A549 (cell line): ENCODE measurements at regions not wholly inside any gene's neighbourhood (a gene's known extent, or its start where the extent isn't known, plus 50 kb on each side); places are given as distances from the start of the nearest gene placed in this dataset.

ENCODE experiments used
- HOXB13 ChIP-seq: fragments of 250-450 bp; sonication (Bioruptor Pico); IDR thresholded peaks from 2 replicates; pipeline ENCODE4 v1.5.0; 2020; ENCODE audit warnings: low read depth, mild to moderate bottlenecking, moderate library complexity
- KDM1A ChIP-seq: fragments of 200-600 bp; sonication (generic); IDR thresholded peaks from 2 replicates; pipeline ENCODE4 v1.6.1; 2016; ENCODE audit warnings: low read depth, mild to moderate bottlenecking
- MAZ ChIP-seq: fragments of 150-350 bp; IDR thresholded peaks from 2 replicates; pipeline ENCODE4 v1.6.1; 2014; ENCODE audit warnings: antibody characterized with exemption, low read depth, low read length, borderline replicate concordance
- NR3C1 ChIP-seq: fragments of >200 bp; sonication (Bioruptor Twin); formaldehyde crosslinking; IDR thresholded peaks from 3 replicates; pipeline ENCODE4 v1.6.1; 2017
- POLR2A ChIP-seq: IDR thresholded peaks from 2 replicates; pipeline ENCODE4 v1.6.1; 2012; ENCODE audit warnings: mild to moderate bottlenecking, low read length
- RCOR1 ChIP-seq: fragments of 150-350 bp; IDR thresholded peaks from 2 replicates; pipeline ENCODE4 v1.6.1; 2014; ENCODE audit warnings: antibody characterized with exemption, low read length, low read depth
- RFX5 ChIP-seq: fragments of 450-650 bp; IDR thresholded peaks from 2 replicates; pipeline ENCODE4 v1.7.1; 2014; ENCODE audit warnings: antibody characterized with exemption, mild to moderate bottlenecking, moderate library complexity
- TF ChIP-seq, protein P1 (sequence below): fragments of >200 bp; sonication (Bioruptor Twin); formaldehyde crosslinking; IDR thresholded peaks from 3 replicates; pipeline ENCODE4 v1.5.1; 2016
- TF ChIP-seq, protein P2 (sequence below): fragments of 250-450 bp; sonication (Bioruptor Pico); IDR thresholded peaks from 2 replicates; pipeline ENCODE4 v1.5.0; 2021; ENCODE audit warnings: mild to moderate bottlenecking, moderate library complexity, borderline replicate concordance
- TF ChIP-seq, protein P3 (sequence below): fragments of 150-350 bp; IDR thresholded peaks from 2 replicates; pipeline ENCODE4 v1.6.1; 2014; ENCODE audit warnings: low read depth, mild to moderate bottlenecking, low read length

DNA sequence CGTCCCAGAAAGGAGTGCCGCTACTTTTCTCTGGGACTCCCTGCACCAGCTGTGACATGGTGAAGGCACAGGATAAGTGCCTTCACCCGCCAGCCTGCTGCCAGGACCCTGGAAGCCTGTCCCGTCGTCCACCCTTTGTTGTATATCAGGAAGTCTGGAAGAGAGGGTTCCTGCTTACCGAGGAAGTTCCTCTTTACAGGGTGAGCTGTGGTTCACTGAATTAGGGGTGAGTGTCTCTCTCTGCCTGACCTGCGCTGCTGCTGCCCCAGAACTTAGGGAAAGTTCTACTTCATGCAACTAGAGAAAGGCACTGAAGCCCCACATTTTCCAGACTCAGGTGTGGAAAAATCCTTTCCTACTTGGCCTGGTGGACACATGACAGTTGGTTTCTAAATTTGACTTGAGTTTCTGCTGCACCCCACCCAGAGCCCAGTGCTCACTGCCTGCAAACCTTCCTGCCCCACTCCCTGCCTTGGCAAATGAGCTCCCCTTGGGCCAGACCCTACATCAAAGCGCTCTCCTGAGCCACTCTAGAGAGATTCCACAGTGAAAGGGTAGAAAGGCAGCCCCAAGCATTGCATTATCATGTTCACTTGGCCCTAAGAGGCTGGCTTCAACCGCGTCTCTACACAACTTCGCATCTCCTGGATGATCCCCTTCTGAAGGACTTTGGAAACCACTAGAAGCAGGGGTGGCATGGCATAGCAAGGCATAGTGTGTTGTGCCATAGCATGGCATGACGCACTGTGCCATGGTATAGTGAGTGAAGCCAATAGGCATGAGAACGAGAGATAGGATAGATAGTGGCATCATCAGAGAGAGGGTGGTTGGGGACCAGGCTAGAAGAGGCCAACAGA, 215.8 kb upstream of the CDYL start:
- TF ChIP-seq NR3C1 = no peak
- TF ChIP-seq, protein P1, sequence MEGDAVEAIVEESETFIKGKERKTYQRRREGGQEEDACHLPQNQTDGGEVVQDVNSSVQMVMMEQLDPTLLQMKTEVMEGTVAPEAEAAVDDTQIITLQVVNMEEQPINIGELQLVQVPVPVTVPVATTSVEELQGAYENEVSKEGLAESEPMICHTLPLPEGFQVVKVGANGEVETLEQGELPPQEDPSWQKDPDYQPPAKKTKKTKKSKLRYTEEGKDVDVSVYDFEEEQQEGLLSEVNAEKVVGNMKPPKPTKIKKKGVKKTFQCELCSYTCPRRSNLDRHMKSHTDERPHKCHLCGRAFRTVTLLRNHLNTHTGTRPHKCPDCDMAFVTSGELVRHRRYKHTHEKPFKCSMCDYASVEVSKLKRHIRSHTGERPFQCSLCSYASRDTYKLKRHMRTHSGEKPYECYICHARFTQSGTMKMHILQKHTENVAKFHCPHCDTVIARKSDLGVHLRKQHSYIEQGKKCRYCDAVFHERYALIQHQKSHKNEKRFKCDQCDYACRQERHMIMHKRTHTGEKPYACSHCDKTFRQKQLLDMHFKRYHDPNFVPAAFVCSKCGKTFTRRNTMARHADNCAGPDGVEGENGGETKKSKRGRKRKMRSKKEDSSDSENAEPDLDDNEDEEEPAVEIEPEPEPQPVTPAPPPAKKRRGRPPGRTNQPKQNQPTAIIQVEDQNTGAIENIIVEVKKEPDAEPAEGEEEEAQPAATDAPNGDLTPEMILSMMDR = no peak
- TF ChIP-seq, protein P2, sequence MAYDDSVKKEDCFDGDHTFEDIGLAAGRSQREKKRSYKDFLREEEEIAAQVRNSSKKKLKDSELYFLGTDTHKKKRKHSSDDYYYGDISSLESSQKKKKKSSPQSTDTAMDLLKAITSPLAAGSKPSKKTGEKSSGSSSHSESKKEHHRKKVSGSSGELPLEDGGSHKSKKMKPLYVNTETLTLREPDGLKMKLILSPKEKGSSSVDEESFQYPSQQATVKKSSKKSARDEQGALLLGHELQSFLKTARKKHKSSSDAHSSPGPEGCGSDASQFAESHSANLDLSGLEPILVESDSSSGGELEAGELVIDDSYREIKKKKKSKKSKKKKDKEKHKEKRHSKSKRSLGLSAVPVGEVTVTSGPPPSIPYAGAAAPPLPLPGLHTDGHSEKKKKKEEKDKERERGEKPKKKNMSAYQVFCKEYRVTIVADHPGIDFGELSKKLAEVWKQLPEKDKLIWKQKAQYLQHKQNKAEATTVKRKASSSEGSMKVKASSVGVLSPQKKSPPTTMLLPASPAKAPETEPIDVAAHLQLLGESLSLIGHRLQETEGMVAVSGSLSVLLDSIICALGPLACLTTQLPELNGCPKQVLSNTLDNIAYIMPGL (CRISPR knock-in tag) = no peak
- TF ChIP-seq, protein P3, sequence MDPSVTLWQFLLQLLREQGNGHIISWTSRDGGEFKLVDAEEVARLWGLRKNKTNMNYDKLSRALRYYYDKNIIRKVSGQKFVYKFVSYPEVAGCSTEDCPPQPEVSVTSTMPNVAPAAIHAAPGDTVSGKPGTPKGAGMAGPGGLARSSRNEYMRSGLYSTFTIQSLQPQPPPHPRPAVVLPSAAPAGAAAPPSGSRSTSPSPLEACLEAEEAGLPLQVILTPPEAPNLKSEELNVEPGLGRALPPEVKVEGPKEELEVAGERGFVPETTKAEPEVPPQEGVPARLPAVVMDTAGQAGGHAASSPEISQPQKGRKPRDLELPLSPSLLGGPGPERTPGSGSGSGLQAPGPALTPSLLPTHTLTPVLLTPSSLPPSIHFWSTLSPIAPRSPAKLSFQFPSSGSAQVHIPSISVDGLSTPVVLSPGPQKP = no peak
- TF ChIP-seq RFX5 = no peak
- no peak for TF ChIP-seq RCOR1
- TF ChIP-seq POLR2A = no peak
- no peak for TF ChIP-seq KDM1A
- no peak for TF ChIP-seq MAZ
- no peak for TF ChIP-seq HOXB13 (CRISPR knock-in tag)
